GM18499 (cell line): ENCODE measurements at regions not wholly inside any gene's neighbourhood (a gene's known extent, or its start where the extent isn't known, plus 50 kb on each side); places are given as distances from the start of the nearest gene placed in this dataset.
"Not testable (repeated sequence)": the region's sequence is repeated elsewhere in the genome, so short reads cannot be mapped to it uniquely, and the experiment has no call there.

Experiments
- ATAC-seq: cut with Tn5 transposase; IDR thresholded peaks from one replicate; pipeline ENCODE4 v1.9.1; 2021; ENCODE audit warnings: moderate number of reproducible peaks; ENCODE audit not compliant: insufficient read depth, unreplicated experiment

DNA sequence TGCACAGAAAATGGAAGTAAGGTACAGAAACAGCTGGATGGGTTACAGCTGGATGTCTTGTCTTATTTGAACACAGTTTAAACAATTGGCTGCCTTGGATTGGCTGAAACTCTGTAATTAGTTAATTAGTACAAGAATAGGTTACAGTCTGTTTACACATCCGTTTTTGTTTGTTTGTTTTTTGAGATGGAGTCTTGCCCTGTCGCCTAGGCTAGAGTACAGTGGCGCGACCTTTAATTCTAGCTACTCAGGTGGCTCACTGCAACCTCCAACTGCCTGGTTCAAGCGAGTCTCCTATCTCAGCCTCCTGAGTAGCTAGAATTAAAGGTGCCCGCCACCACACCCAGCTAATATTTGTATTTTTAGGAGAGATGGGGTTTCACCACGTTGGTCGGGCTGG is 368.7 kb upstream of the KLF4 start:
- ATAC-seq, result no peak

DNA sequence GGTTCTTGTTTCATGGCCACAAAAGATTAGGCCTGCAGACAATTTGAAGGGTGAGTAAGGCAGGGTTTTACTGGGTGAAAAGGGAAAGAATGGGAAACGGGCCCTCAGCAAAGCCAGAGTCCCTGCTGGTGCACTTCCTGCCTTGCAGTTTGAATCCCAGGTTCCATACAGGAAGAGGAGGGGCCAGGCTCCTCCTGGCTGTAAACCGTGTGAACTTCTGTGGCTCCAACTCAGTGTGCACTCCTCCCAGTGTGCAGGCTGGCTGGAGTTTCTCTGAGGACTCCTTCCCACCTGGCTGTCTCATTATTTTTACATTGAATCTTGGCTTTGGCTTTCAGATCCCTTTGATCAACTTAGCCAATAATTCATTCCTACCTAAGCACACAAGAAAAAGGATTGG is 367.1 kb upstream of the KLF4 start:
- no peak for ATAC-seq

DNA sequence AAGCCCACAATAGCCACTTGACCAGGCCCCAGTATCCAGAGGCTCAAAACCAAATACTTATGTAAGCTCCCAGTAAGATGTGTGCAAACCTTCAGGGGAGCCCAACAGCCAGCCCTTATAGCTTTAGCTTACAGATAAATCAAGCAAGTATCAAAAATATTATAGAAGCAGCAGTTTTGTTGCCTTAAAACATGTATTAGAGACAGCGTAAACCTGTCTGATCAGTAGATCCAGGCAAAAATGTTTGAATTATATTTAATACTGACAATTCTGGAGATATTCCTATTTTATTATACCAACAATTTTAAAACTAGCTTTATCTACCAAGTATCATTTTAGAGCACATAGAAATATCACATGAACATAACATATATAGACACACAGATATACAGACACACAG is 365.6 kb upstream of the KLF4 start:
- no peak for ATAC-seq

DNA sequence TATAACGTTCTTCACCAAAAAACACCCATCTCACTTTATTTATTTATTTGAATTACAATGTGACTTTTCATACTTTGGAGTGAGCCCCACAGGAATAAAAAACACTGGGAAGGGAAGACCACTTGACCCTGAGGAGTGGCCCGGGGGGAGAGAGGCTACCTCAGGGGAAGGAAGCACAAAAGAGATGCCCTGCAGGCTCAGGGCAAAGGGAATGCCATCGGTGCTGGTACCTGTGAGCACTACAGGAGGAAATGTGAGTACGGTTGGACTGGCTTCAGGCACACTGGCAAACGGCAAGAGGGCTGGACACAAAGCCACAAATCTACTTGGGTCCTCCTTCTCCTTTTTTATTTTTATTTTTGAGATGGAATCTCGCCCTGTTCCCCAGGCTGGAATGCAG is 363.9 kb upstream of the KLF4 start:
- ATAC-seq, result no peak

DNA sequence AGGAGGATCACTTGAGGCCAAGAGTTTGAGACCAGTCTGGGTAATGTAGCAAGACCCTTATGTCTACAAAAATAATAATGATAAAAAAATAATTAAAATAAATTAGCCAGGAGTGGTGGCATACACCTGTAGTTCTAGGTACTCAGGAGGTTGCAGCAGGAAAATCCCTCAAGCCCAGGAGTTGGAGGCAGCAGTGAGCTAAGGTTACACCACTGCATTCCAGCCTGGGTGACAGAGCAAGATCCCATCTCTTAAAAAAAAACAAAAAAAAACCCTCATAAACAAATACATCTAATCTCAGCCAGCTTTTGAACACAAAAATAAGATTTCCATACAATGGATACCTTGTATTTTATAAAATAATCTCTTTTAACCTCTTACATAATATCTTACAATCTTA is 363.3 kb upstream of the KLF4 start:
- ATAC-seq, result no peak

DNA sequence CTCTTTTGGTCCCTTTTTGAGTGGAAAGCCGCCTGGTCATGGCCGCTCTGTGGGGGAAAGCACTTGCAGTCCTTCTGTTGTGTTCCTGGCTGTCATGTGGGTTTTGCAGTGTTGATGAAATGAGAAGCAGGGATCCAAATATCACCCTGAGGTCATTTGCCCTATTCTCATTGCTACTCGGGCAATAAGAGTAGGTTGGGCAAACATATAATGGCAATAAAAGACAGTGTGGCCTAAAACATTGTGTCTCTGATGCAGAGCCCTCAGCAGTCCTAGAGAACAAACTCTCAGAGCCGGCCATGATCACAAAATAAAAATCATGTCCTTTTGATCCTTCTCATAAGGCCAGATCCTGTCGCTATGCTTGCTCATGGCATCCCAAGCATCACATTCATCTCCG is 361.1 kb upstream of the KLF4 start:
- no peak for ATAC-seq

DNA sequence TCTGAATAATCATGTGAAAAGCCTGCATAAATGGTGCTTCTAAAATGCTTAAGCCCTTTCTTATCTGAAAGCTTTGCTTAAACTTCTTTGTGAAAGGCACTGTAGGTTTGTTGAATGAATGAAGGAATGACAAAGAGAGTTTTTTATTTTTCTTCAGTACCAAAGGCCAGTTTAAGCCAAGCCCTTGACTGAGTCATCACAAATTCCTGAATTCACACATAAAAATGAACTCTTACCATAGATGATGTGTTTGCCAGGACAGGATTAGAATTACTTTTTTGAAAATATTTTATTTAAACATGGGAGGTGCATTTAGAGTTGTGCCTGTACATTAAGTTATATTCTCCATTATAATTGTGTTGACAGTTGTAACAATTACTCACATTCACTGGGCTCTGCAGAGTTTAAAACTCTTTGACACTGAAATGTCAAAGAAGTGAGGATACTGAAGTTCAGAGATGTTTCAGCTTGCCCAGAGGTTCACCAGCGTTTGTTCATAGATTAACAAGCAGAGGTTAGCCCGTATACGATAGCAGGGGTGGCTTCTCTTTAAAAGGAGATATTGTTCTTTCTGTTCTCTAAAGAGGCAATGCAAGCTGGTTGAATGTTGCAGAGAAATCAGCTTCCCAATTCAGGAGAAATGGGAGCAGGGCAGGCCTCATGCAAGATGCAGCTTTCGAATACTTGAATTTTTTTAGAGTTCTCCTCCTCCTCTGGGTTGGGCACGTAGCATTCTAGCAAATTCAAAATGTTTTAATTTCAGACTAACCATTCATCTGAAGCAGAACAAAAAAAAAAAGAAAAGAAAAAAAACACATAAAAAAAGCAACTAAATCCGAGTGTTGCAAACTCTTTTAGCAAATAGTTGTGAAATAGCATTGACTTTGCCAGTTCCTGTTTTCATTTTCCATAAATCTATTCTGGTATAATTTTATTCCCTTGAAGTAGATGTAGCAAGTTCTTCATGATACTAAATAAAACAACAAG is 358.7 kb upstream of the KLF4 start:
- no peak for ATAC-seq

DNA sequence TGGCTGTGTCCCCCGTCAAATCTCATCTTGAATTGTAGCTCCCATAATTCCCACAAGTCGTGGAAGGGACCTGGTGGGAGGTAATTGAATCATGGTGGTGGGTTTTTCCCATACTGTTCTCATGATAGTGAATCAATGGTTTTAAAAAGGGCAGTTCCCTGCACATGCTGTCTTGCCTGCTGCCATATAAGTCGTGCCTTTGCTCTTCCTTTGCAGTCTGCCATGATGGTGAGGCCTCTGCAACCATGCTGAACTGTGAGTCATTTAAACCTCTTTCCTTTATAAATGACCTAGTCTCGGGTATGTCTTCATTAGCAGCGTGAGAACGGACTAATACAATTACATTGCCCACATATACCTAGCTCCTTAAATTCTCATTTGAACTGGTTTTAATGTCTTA is 353.0 kb upstream of the KLF4 start:
- no peak for ATAC-seq

DNA sequence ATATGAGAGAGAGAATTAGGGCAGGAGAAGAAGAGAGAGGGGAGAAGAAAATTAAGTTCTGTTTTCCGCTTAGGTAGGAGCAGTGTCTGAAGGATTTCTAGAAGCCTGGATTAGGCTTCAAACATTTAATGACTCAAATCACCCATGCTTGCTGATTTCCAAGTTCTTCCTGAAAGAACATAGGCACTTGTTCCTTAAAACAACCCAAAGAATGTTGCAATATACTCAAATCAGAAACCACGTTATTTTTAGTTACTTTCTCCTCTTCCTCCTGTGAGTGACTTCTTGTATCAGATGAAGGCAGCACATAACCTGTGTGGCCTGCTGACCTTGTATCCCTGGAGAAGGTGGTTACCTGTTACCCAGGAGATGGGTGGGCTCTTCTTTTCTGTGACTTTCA is 351.5 kb upstream of the KLF4 start:
- ATAC-seq, result no peak

DNA sequence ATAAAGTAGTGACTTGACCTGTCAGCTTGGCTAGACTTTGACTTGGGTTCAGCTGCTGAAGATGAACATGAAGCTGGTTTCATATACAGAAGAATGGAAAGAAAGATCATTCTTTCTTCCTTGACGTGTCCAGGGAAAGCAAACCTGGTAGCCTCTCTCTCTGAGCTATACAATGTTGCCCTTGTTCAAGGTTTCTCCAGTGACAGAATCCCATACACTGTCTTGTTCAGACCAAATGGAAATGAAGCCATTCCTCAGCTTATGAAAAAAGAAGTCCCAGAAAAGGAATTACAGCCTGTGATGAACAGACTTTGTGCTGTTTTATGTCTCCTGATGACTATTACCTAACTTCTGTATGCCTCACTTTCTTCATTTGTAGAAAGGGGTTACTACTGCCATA is 349.8 kb upstream of the KLF4 start:
- no peak for ATAC-seq

DNA sequence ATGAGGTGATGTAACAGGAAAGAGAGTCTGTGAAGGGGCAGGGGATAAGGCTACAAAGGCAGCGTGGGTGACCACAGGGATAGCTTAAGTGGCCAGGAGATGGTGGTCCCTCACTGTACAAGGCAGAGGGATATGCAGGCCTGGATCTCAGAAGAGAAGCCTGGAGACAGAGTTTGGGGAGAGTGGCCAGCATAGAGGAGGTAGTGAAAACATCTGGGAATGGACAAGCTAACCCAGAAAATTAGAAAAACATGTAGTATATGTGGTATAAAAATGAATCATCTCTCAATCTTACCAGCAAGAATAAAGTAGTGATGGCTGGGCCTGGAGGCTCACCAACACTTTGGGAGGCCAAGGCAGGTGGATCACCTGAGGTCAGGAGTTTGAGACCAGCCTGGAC is 349.2 kb upstream of the KLF4 start:
- ATAC-seq, result no peak

DNA sequence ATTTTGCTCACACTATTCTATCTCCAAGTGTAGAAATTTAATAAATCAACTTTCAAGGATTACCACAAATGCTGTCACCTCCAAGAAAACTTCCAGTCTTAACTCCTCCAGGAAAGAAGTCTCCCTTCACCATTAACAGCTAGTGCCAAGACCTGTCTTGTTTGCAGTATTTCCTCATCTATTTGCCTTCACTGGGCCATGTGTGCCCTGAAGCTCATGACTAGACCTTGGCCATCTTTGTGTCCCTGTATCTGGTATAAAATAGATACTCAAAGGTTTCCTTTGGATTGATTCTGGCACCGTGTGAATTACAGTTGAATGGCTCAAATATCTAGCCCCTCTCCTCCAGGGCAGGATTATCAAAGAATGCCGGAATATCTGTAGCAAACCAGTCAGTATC is 346.7 kb upstream of the KLF4 start:
- ATAC-seq, result no peak

DNA sequence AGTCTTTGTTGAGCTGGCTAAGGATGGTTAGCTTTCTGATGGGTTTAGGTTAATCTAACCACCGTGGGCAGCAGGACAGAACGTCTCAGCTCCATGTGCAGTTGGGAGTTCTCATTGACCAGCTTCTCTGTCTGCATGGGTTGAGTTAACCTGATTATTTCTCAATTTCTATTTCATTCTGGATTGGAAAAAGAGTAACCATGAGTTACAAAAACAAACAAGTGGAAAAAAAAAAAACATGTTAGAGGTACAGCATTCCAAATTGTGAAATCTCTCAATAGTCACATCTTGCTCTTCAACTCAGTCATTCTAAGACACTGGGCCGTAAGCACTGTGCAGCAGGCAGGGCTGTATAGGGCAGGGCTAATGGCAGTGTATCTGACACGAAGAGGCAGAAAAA is 343.7 kb upstream of the KLF4 start:
- ATAC-seq, result no peak

DNA sequence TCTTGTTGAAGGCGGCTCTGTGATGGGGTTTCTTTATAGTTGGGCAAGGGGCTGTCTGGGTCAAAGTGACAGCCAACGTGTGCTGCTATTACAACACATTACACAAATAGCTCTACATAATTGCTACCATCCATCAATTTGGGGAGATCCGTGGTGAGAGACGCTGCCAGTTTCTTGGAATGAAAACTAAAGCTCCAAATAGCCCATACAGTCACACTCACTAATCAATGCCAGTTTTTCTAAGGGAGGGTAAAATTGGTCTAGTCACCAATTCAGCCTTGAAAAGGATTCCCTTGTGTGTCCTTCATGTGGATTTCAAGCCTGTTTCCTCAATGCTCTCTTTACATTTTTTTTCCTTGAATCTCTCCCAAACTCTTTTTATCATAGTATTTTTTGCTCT is 343.3 kb upstream of the KLF4 start:
- no peak for ATAC-seq

DNA sequence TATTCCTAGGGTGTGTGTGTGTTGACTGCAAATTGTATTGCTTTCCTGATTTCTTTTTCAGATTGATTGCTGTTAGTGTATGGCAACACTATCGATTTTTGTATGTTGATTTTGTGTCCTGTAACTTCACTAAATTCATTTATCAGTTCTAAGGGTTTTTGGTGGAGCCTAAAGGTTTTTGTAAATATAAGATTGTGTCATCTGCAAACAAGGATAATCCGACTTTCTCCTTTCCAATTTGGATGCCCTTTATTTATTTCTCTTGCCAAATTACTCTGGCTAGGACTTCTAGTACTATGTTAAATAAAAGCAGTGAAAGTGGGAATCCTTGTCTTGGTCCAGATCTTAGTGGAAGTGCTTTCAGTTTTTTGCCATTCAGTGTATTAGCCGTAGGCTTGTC is 340.9 kb upstream of the KLF4 start:
- no peak for ATAC-seq

DNA sequence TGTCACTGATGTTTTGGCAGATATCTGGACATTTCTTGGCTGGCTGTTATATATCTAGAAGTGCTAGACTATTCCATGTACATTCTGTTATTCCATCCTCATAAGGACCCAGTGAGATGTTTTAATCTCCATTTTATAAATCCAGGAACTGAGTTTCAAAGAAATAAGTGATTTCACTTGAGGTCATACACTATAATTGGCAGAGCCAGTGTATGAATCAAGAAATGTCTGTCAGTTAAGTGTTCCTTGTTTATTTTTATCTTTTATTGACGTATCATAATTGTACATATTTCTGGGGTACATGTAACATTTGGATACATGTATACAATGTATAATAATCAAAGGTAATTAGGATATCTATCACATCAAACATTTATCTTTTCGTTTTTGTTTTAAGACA is 338.3 kb upstream of the KLF4 start:
- no peak for ATAC-seq

DNA sequence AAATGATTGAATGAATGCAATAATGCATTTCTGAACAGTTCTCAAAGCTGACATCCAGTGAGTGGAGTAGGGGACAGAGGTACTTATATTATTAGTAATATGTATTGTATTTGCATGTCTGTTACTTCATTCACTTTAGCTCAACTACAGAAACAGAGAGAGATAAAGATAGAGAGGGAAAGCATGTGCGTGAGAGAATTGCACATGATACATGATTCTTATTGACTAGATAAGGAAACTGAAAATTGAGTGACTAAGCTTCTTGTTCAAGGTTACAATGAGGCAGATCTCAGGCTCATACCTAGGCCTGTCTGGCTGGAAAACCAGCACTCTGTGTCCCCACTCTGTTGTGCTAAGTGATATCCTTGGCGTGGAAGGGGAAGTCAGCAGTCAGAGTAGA is 337.7 kb upstream of the KLF4 start:
- ATAC-seq, result no peak

DNA sequence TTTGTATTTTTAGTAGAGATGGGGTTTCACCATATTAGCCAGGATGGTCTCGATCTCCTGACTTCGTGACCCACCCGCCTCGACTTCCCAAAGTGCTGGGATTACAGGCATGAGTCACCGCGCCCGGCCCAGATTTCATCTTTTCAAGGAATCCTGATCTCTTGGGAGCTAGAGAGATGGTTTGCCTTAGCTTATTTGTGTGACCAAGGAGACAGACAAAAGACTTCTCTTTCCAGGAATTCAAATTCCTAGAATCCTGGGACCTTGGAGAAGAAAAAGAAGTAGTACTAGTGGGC is 337.1 kb upstream of the KLF4 start:
- not testable (repeated sequence) for ATAC-seq

DNA sequence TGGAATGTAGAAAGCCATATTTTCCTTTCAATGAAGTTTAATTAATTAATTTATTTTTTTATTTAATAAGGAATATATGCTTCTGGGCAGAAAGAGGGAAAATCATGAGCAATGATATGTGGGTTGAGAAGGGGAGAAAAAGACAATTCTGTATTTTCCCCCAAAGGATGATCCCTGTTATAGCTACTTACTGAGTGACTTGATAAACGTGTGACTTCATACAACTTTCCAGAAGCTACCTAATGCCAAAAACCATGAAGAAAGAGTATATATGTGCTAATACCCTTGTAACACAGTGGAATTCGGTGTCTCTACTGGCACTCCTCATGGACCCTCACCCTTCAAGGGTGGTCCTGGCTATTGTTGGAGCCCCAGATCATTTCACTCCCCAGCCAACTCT is 335.0 kb upstream of the KLF4 start:
- no peak for ATAC-seq

DNA sequence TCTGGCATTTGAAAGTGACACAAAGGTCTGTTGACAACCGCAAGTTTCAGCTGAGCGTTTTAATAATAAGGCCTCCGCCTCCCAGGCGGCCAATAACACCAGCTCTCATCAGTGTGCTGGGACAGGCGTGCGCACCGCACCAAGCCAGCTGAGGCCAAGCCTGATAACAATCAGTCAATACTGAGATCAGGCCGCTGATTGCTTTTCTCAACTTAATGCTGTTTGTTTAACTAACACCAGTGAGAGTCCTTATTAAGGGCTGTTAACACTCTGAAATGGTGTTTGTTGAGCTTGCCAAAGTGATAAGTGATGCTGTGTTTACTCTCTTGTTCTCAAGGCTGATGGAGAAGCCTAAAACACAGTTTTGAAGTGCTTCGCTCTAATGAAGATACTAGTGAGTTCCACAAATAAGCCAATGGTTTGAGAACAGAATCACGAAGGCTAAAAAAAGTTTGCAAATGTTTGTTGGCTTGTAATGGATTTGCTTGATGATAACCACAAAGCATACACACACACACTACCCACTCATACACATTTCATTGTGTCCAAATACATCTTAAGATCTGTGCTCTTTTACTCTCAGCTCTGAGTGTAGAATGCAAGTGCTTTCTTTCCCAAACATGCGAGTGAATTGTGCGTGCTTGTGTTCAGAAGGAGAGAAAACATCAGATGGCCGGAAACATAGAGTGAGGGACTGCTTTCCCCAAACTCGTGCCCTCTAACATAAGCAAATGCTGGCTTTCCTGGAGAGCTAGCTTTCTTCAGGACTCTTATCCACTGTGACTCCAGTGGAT is 330.4 kb upstream of the KLF4 start:
- no peak for ATAC-seq

DNA sequence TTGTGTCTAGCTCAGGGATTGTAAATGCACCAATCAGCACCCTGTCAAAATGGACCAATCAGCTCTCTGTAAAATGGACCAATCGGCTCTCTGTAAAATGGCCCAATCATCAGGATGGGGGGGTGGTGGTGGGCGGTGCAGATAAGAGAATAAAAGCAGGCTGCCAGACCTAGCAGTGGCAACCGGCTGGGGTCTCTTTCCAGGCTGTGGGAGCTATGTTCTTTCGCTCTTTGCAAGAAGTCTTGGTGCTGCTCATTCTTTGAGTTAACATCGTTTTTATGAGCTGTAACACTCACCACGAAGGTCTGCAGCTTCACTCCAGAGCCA is 328.9 kb upstream of the KLF4 start:
- ATAC-seq, result not testable (repeated sequence)
